Peyer's patch (tissue), 4 donors: ENCODE measurements at regions not wholly inside any gene's neighbourhood (a gene's known extent, or its start where the extent isn't known, plus 50 kb on each side); places are given as distances from the start of the nearest gene placed in this dataset.

ENCODE experiments used
- DNase-seq, 3 donors: peaks; one replicate each; pipeline ENCODE4 v3.0.0-alpha.2; 2017 to 2019
- H3K27ac ChIP-seq, 4 donors: fragments of 200-600 bp; sonication (generic); one replicate each; pipeline ENCODE4 v1.5.1; 2016 to 2019
- H3K27me3 ChIP-seq, 2 donors: fragments of 200-600 bp; sonication (generic); one replicate each; pipeline ENCODE4 v1.5.1; 2019
- H3K36me3 ChIP-seq, 3 donors: fragments of 200-600 bp; sonication (generic); one replicate each; pipeline ENCODE4 v1.5.1; 2016 to 2019
- H3K4me1 ChIP-seq, 4 donors: fragments of 200-600 bp; sonication (generic); one replicate each; pipeline ENCODE4 v1.5.1; 2016 to 2019
- H3K4me3 ChIP-seq, 4 donors: fragments of 200-600 bp; sonication (generic); 1 replicate in 3 of 4; 2 replicates in 1 of 4; pipeline ENCODE4 v1.5.1; 2016 to 2019; ENCODE audit warnings: mild to moderate bottlenecking in 1 of 4
- H3K9me3 ChIP-seq, 4 donors: fragments of 200-600 bp; sonication (generic); one replicate each; pipeline ENCODE4 v1.5.1; 2016 to 2019; ENCODE audit warnings: mild to moderate bottlenecking in 1 of 4
- POLR2A ChIP-seq, 2 donors: fragments of 450-650 bp; IDR thresholded peaks; one replicate each; pipeline ENCODE4 v1.5.1; 2017; ENCODE audit warnings: antibody characterized with exemption in 2 of 2, mild to moderate bottlenecking in 2 of 2, moderate library complexity in 2 of 2
- TF ChIP-seq, protein P1 (sequence below), 6 experiments: fragments of 450-650 bp in 4 of 6; fragments of 200-600 bp in 2 of 6; sonication (generic) in 1 of 6; IDR thresholded peaks; one replicate each; pipeline ENCODE4 v1.5.1; 2017 to 2019; ENCODE audit warnings: antibody characterized with exemption in 6 of 6, mild to moderate bottlenecking in 3 of 6, moderate library complexity in 1 of 6

- Histone ChIP-seq H3K4me1 (no peaks in the 10 kb centered on the region), H3K9me3 (no peaks in the 10 kb centered on the region), H3K36me3 (no peaks in the 10 kb centered on the region), H3K27me3 (no peaks in the 10 kb centered on the region), H3K27ac (no peak overlapping the region), H3K4me3 (no peak overlapping the region)
- TF ChIP-seq POLR2A (IDR thresholded peaks at IDR 0.05), result no peak
- TF ChIP-seq, protein P1, sequence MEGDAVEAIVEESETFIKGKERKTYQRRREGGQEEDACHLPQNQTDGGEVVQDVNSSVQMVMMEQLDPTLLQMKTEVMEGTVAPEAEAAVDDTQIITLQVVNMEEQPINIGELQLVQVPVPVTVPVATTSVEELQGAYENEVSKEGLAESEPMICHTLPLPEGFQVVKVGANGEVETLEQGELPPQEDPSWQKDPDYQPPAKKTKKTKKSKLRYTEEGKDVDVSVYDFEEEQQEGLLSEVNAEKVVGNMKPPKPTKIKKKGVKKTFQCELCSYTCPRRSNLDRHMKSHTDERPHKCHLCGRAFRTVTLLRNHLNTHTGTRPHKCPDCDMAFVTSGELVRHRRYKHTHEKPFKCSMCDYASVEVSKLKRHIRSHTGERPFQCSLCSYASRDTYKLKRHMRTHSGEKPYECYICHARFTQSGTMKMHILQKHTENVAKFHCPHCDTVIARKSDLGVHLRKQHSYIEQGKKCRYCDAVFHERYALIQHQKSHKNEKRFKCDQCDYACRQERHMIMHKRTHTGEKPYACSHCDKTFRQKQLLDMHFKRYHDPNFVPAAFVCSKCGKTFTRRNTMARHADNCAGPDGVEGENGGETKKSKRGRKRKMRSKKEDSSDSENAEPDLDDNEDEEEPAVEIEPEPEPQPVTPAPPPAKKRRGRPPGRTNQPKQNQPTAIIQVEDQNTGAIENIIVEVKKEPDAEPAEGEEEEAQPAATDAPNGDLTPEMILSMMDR (IDR thresholded peaks at IDR 0.05), result no peak
- DNase-seq, result peak in 1 of 3 donors; percentile 17
Measured at GRCh38 chr22:48827268-48827846, 1000.3 kb downstream of the BRD1 start.

GRCh38 chr22:48826546-48826945 is 1001.1 kb downstream of the BRD1 start:
- TF ChIP-seq, protein P1 (IDR thresholded peaks at IDR 0.05), result no peak
- no peak for TF ChIP-seq POLR2A (IDR thresholded peaks at IDR 0.05)
- no peak overlapping the region for H3K4me3 ChIP-seq
- no peaks in the 10 kb centered on the region for H3K9me3 ChIP-seq
- H3K27ac ChIP-seq, result no peak overlapping the region
- no peaks in the 10 kb centered on the region for H3K27me3 ChIP-seq
- H3K36me3 ChIP-seq, result no peaks in the 10 kb centered on the region
- no peak for DNase-seq
- no peaks in the 10 kb centered on the region for H3K4me1 ChIP-seq

GRCh38 chr22:48825802-48826520 is 1001.7 kb downstream of the BRD1 start:
- TF ChIP-seq, protein P1 (IDR thresholded peaks at IDR 0.05), result no peak
- TF ChIP-seq POLR2A (IDR thresholded peaks at IDR 0.05), result no peak
- no peak overlapping the region for H3K27ac ChIP-seq
- H3K36me3 ChIP-seq, result no peaks in the 10 kb centered on the region
- no peaks in the 10 kb centered on the region for H3K27me3 ChIP-seq
- no peaks in the 10 kb centered on the region for H3K9me3 ChIP-seq
- peak in 2 of 3 donors; percentile 31 to 39 for DNase-seq
- H3K4me3 ChIP-seq, result no peak overlapping the region
- no peaks in the 10 kb centered on the region for H3K4me1 ChIP-seq

DNA sequence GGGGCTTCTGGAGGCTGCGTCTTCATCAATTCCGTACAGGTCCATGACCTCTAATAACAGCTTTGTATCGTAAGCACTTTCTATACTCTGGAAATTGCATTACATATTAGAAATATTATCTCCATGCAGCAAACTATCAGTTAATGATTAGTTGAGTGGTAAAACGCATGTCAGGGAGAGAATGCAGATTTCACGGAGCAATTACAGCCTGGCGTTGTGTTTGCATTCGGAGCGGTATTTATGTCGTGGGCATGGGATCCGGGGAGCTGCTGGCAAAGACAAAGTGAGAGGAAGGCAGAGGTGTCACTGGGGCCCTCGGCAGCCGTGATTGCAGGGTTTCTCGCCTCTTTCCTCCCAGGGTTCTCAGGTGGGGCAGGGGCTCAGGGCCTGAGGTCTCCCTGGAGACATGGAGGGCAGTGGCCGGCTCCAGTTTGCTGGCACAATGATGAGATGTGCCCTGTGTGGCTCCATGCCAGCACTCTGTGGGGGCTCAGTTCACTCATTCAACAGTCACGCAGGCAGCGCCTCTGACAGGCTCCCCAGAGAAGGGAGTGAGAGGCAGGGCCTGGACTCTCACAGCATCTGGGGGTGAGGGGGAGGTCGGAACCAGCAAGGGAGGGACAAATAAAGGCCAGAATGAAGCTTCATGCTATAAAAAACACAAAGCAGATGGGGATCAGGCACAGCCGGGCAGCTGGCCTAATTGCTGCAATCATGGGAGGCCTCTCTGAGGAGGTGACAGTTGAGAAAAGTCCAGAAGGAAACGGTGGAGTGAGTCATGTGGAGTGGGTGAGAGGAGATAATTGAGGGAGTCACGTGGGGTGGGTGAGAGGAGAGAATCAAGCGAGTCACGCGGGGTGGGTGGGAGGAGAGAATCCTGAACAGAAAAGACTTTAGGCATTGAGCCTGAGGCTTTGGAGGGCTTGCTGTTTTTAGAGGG is 1002.7 kb downstream of the BRD1 start:
- Histone ChIP-seq H3K4me3 (no peak overlapping the region), H3K36me3 (no peaks in the 10 kb centered on the region)
- no peak for TF ChIP-seq POLR2A (IDR thresholded peaks at IDR 0.05)
- TF ChIP-seq, protein P1 (IDR thresholded peaks at IDR 0.05), result no peak

DNA sequence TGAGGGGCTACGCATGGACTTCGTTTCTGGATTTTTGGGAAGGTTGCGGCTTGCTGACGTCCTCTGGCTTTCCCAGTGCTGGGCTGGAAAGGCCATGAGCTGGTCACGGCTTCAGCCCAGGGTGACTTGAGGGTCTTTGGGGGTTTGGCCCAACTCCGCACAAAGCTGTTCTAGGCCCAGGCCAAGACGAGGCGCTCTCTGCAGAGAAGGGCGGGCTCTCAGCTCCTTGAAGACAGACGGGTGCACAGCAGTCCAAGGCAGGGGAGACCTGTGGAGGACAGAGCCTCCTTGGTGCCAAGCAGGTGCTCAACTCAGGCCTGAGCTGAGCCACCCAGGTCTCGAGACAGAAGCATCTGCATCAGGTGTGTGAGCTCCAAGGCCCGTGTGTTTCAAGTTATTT is 1003.7 kb downstream of the BRD1 start:
- no peak overlapping the region for H3K4me3 ChIP-seq
- DNase-seq, result peak in 2 of 3 donors; percentile 27 to 33
- H3K9me3 ChIP-seq, result no peaks in the 10 kb centered on the region
- TF ChIP-seq, protein P1 (IDR thresholded peaks at IDR 0.05), result no peak
- TF ChIP-seq POLR2A (IDR thresholded peaks at IDR 0.05), result no peak
- H3K36me3 ChIP-seq, result no peaks in the 10 kb centered on the region
- H3K27ac ChIP-seq, result no peak overlapping the region
- H3K4me1 ChIP-seq, result no peaks in the 10 kb centered on the region
- no peaks in the 10 kb centered on the region for H3K27me3 ChIP-seq

More for the DNA sequence above, 1002.7 kb downstream of the BRD1 start:
- no peaks in the 10 kb centered on the region for H3K27me3 ChIP-seq
- H3K4me1 ChIP-seq, result no peaks in the 10 kb centered on the region
- DNase-seq, result peak in 2 of 3 donors; percentile 23 to 27
- H3K9me3 ChIP-seq, result no peaks in the 10 kb centered on the region
- H3K27ac ChIP-seq, result no peak overlapping the region
